Activated gamma-delta T cell (primary cell): ENCODE measurements at regions not wholly inside any gene's neighbourhood (a gene's known extent, or its start where the extent isn't known, plus 50 kb on each side); places are given as distances from the start of the nearest gene placed in this dataset.
"Not testable (repeated sequence)": the region's sequence is repeated elsewhere in the genome, so short reads cannot be mapped to it uniquely, and the experiment has no call there.

Experiments used
- DNase-seq: peaks from one replicate; lab custom pipeline; 2025; lab: John Stamatoyannopoulos, UW

- no peak for DNase-seq
Observed at GRCh38 chrX:13476384-13476783, 93.0 kb upstream of the EGFL6 start.

GRCh38 chrX:13474164-13474516 lies 95.3 kb upstream of the EGFL6 start:
- DNase-seq = no peak

GRCh38 chrX:13473442-13474163 lies 95.8 kb upstream of the EGFL6 start:
- DNase-seq = no peak

GRCh38 chrX:13472975-13473374 lies 96.4 kb upstream of the EGFL6 start:
- no peak for DNase-seq

- DNase-seq = no peak
Observed at GRCh38 chrX:13471269-13471668, 98.1 kb upstream of the EGFL6 start.

- no peak for DNase-seq
Observed at GRCh38 chrX:13470685-13470977, 98.8 kb upstream of the EGFL6 start.

GRCh38 chrX:13469963-13470684 lies 99.3 kb upstream of the EGFL6 start:
- DNase-seq = no peak

- DNase-seq = no peak
Observed at GRCh38 chrX:13468096-13468495, 101.3 kb upstream of the EGFL6 start.

- no peak for DNase-seq
Observed at GRCh38 chrX:13467243-13467642, 102.2 kb upstream of the EGFL6 start.

GRCh38 chrX:13464599-13465275 lies 104.7 kb upstream of the EGFL6 start:
- DNase-seq = no peak

GRCh38 chrX:13463608-13464007 lies 105.8 kb upstream of the EGFL6 start:
- no peak for DNase-seq

- DNase-seq = no peak
Observed at GRCh38 chrX:13452283-13452682, 117.1 kb upstream of the EGFL6 start.

- DNase-seq = no peak
Observed at GRCh38 chrX:13449441-13449840, 120.0 kb upstream of the EGFL6 start.

- DNase-seq = no peak
Observed at GRCh38 chrX:13448941-13449340, 120.5 kb upstream of the EGFL6 start.

GRCh38 chrX:13441608-13442007 lies 121.8 kb upstream of the ATXN3L start:
- not testable (repeated sequence) for DNase-seq

GRCh38 chrX:13440176-13440575 lies 120.3 kb upstream of the ATXN3L start:
- DNase-seq = no peak

- no peak for DNase-seq
Observed at GRCh38 chrX:13433298-13433605, 113.4 kb upstream of the ATXN3L start.

- DNase-seq = no peak
Observed at GRCh38 chrX:13432414-13433297, 112.8 kb upstream of the ATXN3L start.

- no peak for DNase-seq
Observed at GRCh38 chrX:13430136-13430827, 110.4 kb upstream of the ATXN3L start.

GRCh38 chrX:13428053-13428786 lies 108.4 kb upstream of the ATXN3L start:
- no peak for DNase-seq

GRCh38 chrX:13427441-13428052 lies 107.7 kb upstream of the ATXN3L start:
- DNase-seq = no peak
